HepG2 (cell line): ENCODE measurements at regions not wholly inside any gene's neighbourhood (a gene's known extent, or its start where the extent isn't known, plus 50 kb on each side); places are given as distances from the start of the nearest gene placed in this dataset.

Source experiments
- ATAC-seq: fragments of 200-7000 bp; cut with Tn5 transposase; 3 replicates; pipeline ENCODE4 v1.9.1; 2020; ENCODE audit warnings: mild to moderate bottlenecking, moderate library complexity
- BruUV-seq: library from RNA; stranded (reverse); fragments of 400-500 nt; replicated peaks from 2 replicates; lab custom pipeline; 2021; lab: Mats Ljungman, UMichigan
- CTCF ChIA-PET: fragments of 300-600 bp; formaldehyde crosslinking; extraction: SDS; loops from one replicate; lab custom pipeline; 2021; ENCODE audit warnings: low total read pairs, inconsistent platforms, low intra/inter-chr PET ratio; lab: Yijun Ruan, JAX
- POLR2A ChIA-PET: fragments of 350-600 bp; sonication (Branson Sonifier 250); formaldehyde crosslinking; loops from one replicate; lab custom pipeline; 2020; ENCODE audit warnings: antibody characterized with exemption, inconsistent platforms; lab: Yijun Ruan, JAX
- DNase-seq: peaks from one replicate; pipeline ENCODE4 v3.0.0-alpha.2; 2015; ENCODE audit warnings: low spot score
- FAIRE-seq: peaks from 3 replicates; lab custom pipeline; 2011; peaks lifted over from hg19 to GRCh38; lab: Jason Lieb, UNC
- H2AFZ ChIP-seq: one replicate; pipeline ENCODE4 v1.6.1; 2011; ENCODE audit warnings: low read length, inconsistent platforms
- H3K27ac ChIP-seq: fragments of 300-600 bp; 3 replicates; pipeline ENCODE4 v1.8.0; 2011; ENCODE audit warnings: mixed run types, mild to moderate bottlenecking, mixed read lengths, low read length, inconsistent platforms; ENCODE audit not compliant: insufficient read depth; ENCODE audit errors: extremely low read length
- H3K27me3 ChIP-seq, 2 experiments: fragments of 200-600 bp in 1 of 2; 2 replicates in 1 of 2; 3 replicates in 1 of 2; pipeline versions ENCODE4 v1.6.0 to v1.8.0; 2011; ENCODE audit warnings: low read length in 2 of 2, mild to moderate bottlenecking in 2 of 2, moderate library complexity in 2 of 2, inconsistent platforms in 1 of 2; ENCODE audit not compliant: insufficient read depth in 2 of 2, control insufficient read depth in 1 of 2
- H3K36me3 ChIP-seq, 2 experiments: fragments of 200-600 bp in 1 of 2; replicated peaks in 1 of 2; 2 replicates in 1 of 2; 3 replicates in 1 of 2; pipeline versions ENCODE4 v1.5.1 to v1.8.0; 2011; ENCODE audit warnings: low read length in 2 of 2, inconsistent platforms in 1 of 2; ENCODE audit not compliant: insufficient read depth in 2 of 2, control insufficient read depth in 1 of 2
- H3K4me1 ChIP-seq: 2 replicates; pipeline ENCODE4 v1.5.1; 2012; ENCODE audit warnings: low read length, inconsistent platforms; ENCODE audit not compliant: insufficient read depth
- H3K4me2 ChIP-seq: 2 replicates; pipeline ENCODE4 v1.6.0; 2011; ENCODE audit warnings: low read depth, low read length, inconsistent platforms
- H3K4me3 ChIP-seq, 3 experiments: fragments of 200-600 bp in 1 of 3; sonication (generic), shearing (Covaris generic) in 1 of 3; replicated peaks in 1 of 3; 2 replicates each; pipeline ENCODE4 v1.5.1; 2011 to 2016; ENCODE audit warnings: low read length in 3 of 3, inconsistent platforms in 2 of 3, low read depth in 2 of 3, mild to moderate bottlenecking in 2 of 3, control low read depth in 1 of 3, mixed read lengths in 1 of 3; ENCODE audit not compliant: insufficient read depth in 1 of 3
- H3K79me2 ChIP-seq: one replicate; pipeline ENCODE4 v1.6.1; 2011; ENCODE audit warnings: low read length, inconsistent platforms; ENCODE audit not compliant: insufficient read depth
- H3K9ac ChIP-seq: 2 replicates; pipeline ENCODE4 v1.6.0; 2011; ENCODE audit warnings: mild to moderate bottlenecking, low read depth, low read length, inconsistent platforms; ENCODE audit not compliant: insufficient read depth
- H3K9me3 ChIP-seq: 2 replicates; pipeline ENCODE4 v1.5.1; 2012; ENCODE audit warnings: mild to moderate bottlenecking, low read length
- H4K20me1 ChIP-seq: 2 replicates; pipeline ENCODE4 v1.6.0; 2011; ENCODE audit warnings: inconsistent platforms, mild to moderate bottlenecking, low read length, moderate library complexity; ENCODE audit not compliant: insufficient read depth
- RFXANK ChIP-seq: IDR thresholded peaks from 2 replicates; pipeline ENCODE4 v1.6.1; 2016
- WGBS: methylation state at CpG from one replicate; pipeline ENCODE4 v1.1.6; 2017; ENCODE audit warnings: low lambda C conversion rate; 5-methylcytosine and 5-hydroxymethylcytosine counted together
- in situ Hi-C: cut with HindIII; loops from 2 replicates; pipeline ENCODE4 v1.10.0; 2017; ENCODE audit warnings: low pct_unique_long_range_greater_than_20kb; ENCODE audit not compliant: extremely low pct_ligation_motif_present
- intact Hi-C: fragments of 100-400 bp; cut with micrococcal nuclease; formaldehyde crosslinking; loops from one replicate; pipeline ENCODE4 v1.10.0; 2022; ENCODE audit not compliant: unreplicated experiment
- TF ChIP-seq, protein P1 (sequence below): sonication (generic); IDR thresholded peaks from 2 replicates; pipeline ENCODE4 v1.6.1; 2016; ENCODE audit warnings: low read depth, borderline replicate concordance

DNA sequence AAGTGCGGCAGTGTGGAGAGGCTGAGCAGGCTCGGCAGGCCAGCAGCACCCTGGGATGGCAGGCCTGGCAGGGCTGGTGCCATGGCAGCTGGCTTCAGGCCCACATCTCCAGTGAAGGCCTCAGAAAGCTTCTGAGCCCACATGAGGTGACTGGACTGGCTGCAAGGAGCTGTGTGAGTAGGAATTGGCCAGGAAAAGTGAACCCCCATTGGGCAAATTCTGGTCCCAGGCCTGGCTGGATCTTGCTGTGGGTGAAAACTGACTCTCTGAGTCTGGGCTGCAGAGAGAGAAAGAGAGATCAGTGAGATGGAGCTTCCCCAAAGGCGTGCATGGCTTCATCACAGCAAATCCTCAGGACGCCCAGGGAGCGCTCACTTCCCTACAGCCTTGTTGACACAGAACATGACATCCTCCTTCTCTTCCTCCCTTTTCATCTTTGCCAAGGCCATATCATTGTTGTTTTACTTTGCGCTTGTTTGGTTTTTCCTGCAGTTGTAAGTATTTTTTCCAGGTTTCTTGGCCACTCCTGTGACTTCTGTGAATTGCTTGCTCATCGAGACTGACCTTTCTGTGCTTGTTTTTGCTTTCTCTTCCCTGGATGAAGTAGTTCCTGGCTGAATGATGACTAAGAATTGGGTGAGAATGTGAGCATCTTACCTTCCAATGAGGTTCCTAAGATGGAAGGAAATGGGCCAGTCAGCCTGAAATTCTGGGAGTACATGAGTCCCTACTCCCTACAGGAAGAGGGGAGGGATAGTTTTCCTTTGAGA is 299.1 kb downstream of the TLE3 start:
- WGBS: 25% methylated on average over 7 of the region's 7 CpGs
- POLR2A ChIA-PET: no interaction called here
- TF ChIP-seq RFXANK (CRISPR knock-in tag): no peak
- TF ChIP-seq, all 625 proteins: peak for 0
- H4K20me1 ChIP-seq: no peaks in the 10 kb centered on the region
- intact Hi-C loops: no loop called here
- H2AFZ ChIP-seq: no peak overlapping the region
- in situ Hi-C loops: no loop called here
- FAIRE-seq (no peak), ATAC-seq (no peak), DNase-seq (no peak)
- CTCF ChIA-PET: no interaction called here
- no peaks in the 10 kb centered on the region for H3K4me1 ChIP-seq
- H3K79me2 ChIP-seq: no peaks in the 10 kb centered on the region
- no peak overlapping the region for H3K4me2 ChIP-seq
- H3K36me3 ChIP-seq: no peaks in the 10 kb centered on the region
- no peak overlapping the region for H3K9ac ChIP-seq
- H3K4me3 ChIP-seq: no peak overlapping the region
- H3K9me3 ChIP-seq: no peaks in the 10 kb centered on the region
- H3K27ac ChIP-seq: no peak overlapping the region
- peaks cover 1 to 16% of the 10 kb centered on the region in 2 experiments; a peak in 3 of 5 replicates for H3K27me3 ChIP-seq
- no TSS peak for BruUV-seq

DNA sequence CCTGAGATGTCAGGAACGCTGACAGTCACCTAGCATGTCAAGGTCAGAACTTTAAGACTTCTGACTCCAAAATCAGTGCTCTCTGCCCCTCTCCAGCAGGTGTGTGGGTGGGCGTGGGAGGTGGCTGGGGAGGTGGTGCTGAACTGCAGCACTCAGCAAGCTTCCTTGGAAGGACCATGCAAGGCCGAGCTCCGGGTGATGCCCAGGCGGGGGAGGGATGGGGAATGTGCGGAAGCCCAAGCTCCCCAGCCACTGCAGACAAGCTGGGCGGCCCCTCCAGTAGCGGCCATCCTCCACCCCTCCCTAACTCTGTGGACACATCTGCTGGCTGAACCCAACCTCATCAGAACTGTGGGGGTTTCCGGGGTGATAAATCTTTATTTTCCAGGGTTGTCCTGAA is 296.6 kb downstream of the TLE3 start:
- H3K4me2 ChIP-seq: no peak overlapping the region
- ChIA-PET CTCF (no interaction called here), POLR2A (no interaction called here)
- 0% methylated on average over 4 of the region's 9 CpGs for WGBS
- BruUV-seq: no TSS peak
- in situ Hi-C loops: no loop called here
- intact Hi-C loops: no loop called here
- no peaks in the 10 kb centered on the region for H3K9me3 ChIP-seq
- no peak for ATAC-seq
- no peaks in the 10 kb centered on the region for H3K79me2 ChIP-seq
- H3K4me1 ChIP-seq: no peaks in the 10 kb centered on the region
- peaks cover 4 to 24% of the 10 kb centered on the region in 2 experiments; a peak in 4 of 5 replicates for H3K27me3 ChIP-seq
- no peak overlapping the region for H2AFZ ChIP-seq
- no peak overlapping the region for H3K9ac ChIP-seq
- no peak overlapping the region for H3K4me3 ChIP-seq
- TF ChIP-seq, protein P1, sequence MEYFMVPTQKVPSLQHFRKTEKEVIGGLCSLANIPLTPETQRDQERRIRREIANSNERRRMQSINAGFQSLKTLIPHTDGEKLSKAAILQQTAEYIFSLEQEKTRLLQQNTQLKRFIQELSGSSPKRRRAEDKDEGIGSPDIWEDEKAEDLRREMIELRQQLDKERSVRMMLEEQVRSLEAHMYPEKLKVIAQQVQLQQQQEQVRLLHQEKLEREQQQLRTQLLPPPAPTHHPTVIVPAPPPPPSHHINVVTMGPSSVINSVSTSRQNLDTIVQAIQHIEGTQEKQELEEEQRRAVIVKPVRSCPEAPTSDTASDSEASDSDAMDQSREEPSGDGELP: no peak
- no peaks in the 10 kb centered on the region for H4K20me1 ChIP-seq
- no peak overlapping the region for H3K27ac ChIP-seq
- no peaks in the 10 kb centered on the region for H3K36me3 ChIP-seq
- DNase-seq: no peak
- no peak for FAIRE-seq
